GM19035 (cell line): ENCODE measurements at regions not wholly inside any gene's neighbourhood (a gene's known extent, or its start where the extent isn't known, plus 50 kb on each side); places are given as distances from the start of the nearest gene placed in this dataset.
"Not testable (repeated sequence)": the region's sequence is repeated elsewhere in the genome, so short reads cannot be mapped to it uniquely, and the experiment has no call there.

Experiments
- ATAC-seq: cut with Tn5 transposase; IDR thresholded peaks from one replicate; pipeline ENCODE4 v1.9.1; 2021; ENCODE audit not compliant: unreplicated experiment

- ATAC-seq, result no peak
Observed at GRCh38 chr14:44453433-44454171, 53.5 kb downstream of the FSCB start.

- not testable (repeated sequence) for ATAC-seq
Observed at GRCh38 chr14:44450232-44450631, 56.9 kb downstream of the FSCB start.

GRCh38 chr14:44449680-44450079, 57.4 kb downstream of the FSCB start:
- ATAC-seq, result no peak

- ATAC-seq, result no peak
Observed at GRCh38 chr14:44448951-44449358, 58.1 kb downstream of the FSCB start.

GRCh38 chr14:44446965-44447364, 60.1 kb downstream of the FSCB start:
- no peak for ATAC-seq

GRCh38 chr14:44444454-44444853, 62.6 kb downstream of the FSCB start:
- no peak for ATAC-seq

- no peak for ATAC-seq
Observed at GRCh38 chr14:44438936-44439335, 68.1 kb downstream of the FSCB start.

GRCh38 chr14:44438221-44438620, 68.9 kb downstream of the FSCB start:
- ATAC-seq, result no peak

GRCh38 chr14:44436458-44436857, 70.6 kb downstream of the FSCB start:
- no peak for ATAC-seq

- ATAC-seq, result no peak
Observed at GRCh38 chr14:44428231-44428945, 78.7 kb downstream of the FSCB start.

GRCh38 chr14:44422699-44423098, 84.4 kb downstream of the FSCB start:
- no peak for ATAC-seq

- ATAC-seq, result no peak
Observed at GRCh38 chr14:44420226-44420625, 86.9 kb downstream of the FSCB start.

- no peak for ATAC-seq
Observed at GRCh38 chr14:44418856-44419255, 88.2 kb downstream of the FSCB start.

- no peak for ATAC-seq
Observed at GRCh38 chr14:44417809-44418208, 89.3 kb downstream of the FSCB start.

GRCh38 chr14:44414646-44415045, 92.4 kb downstream of the FSCB start:
- ATAC-seq, result no peak

GRCh38 chr14:44412858-44413569, 94.1 kb downstream of the FSCB start:
- ATAC-seq, result no peak

GRCh38 chr14:44405011-44405486, 102.0 kb downstream of the FSCB start:
- no peak for ATAC-seq

GRCh38 chr14:44404599-44404998, 102.5 kb downstream of the FSCB start:
- ATAC-seq, result no peak

- ATAC-seq, result no peak
Observed at GRCh38 chr14:44404036-44404435, 103.0 kb downstream of the FSCB start.

- ATAC-seq, result no peak
Observed at GRCh38 chr14:44403193-44403592, 103.9 kb downstream of the FSCB start.

- no peak for ATAC-seq
Observed at GRCh38 chr14:44396226-44396625, 110.9 kb downstream of the FSCB start.

GRCh38 chr14:44392984-44393383, 114.1 kb downstream of the FSCB start:
- ATAC-seq, result no peak
